Trophoblast cell (in vitro differentiated cells and primary cell): ENCODE measurements at regions not wholly inside any gene's neighbourhood (a gene's known extent, or its start where the extent isn't known, plus 50 kb on each side); places are given as distances from the start of the nearest gene placed in this dataset.

Experiments used
- DNase-seq, 2 donors: peaks; one replicate each; pipeline ENCODE4 v3.0.0-alpha.2; 2016
- H2AFZ ChIP-seq: 2 replicates; pipeline ENCODE4 v1.6.1; 2013; ENCODE audit warnings: low read length, moderate library complexity, mild to moderate bottlenecking; ENCODE audit not compliant: insufficient read depth, poor library complexity
- H2AK5ac ChIP-seq: 2 replicates; pipeline ENCODE4 v1.6.1; 2013; ENCODE audit warnings: mild to moderate bottlenecking, low read length
- H2BK120ac ChIP-seq: 2 replicates; pipeline ENCODE4 v1.6.1; 2013; ENCODE audit warnings: low read length, mild to moderate bottlenecking, moderate library complexity; ENCODE audit not compliant: insufficient read depth, poor library complexity
- H2BK12ac ChIP-seq: 2 replicates; pipeline ENCODE4 v1.6.1; 2013; ENCODE audit warnings: mild to moderate bottlenecking, low read length, moderate library complexity
- H2BK5ac ChIP-seq: 2 replicates; pipeline ENCODE4 v1.6.1; 2013; ENCODE audit warnings: low read length, low read depth, moderate library complexity, mild to moderate bottlenecking; ENCODE audit not compliant: poor library complexity
- H3K14ac ChIP-seq: 2 replicates; pipeline ENCODE4 v1.6.1; 2013; ENCODE audit warnings: mild to moderate bottlenecking, low read length
- H3K18ac ChIP-seq: 2 replicates; pipeline ENCODE4 v1.6.1; 2013; ENCODE audit warnings: mild to moderate bottlenecking, low read length
- H3K23ac ChIP-seq: 2 replicates; pipeline ENCODE4 v1.6.1; 2013; ENCODE audit warnings: low read length
- H3K27ac ChIP-seq: 2 replicates; pipeline ENCODE4 v1.5.1; 2013; ENCODE audit warnings: low read depth, mild to moderate bottlenecking, inconsistent platforms, low read length, moderate library complexity
- H3K27me3 ChIP-seq: 2 replicates; pipeline ENCODE4 v1.6.1; 2013; ENCODE audit warnings: inconsistent platforms, mild to moderate bottlenecking, low read length, moderate library complexity; ENCODE audit not compliant: insufficient read depth
- H3K36me3 ChIP-seq, 2 experiments: 1 replicate in 1 of 2; 2 replicates in 1 of 2; pipeline ENCODE4 v1.6.1; 2013; ENCODE audit warnings: low read length in 2 of 2, mild to moderate bottlenecking in 2 of 2, moderate library complexity in 1 of 2; ENCODE audit not compliant: insufficient read depth in 2 of 2, control insufficient read depth in 1 of 2
- H3K4ac ChIP-seq: 2 replicates; pipeline ENCODE4 v1.6.1; 2013; ENCODE audit warnings: low read depth, mild to moderate bottlenecking, low read length, moderate library complexity
- H3K4me1 ChIP-seq, 2 experiments: 1 replicate in 1 of 2; 2 replicates in 1 of 2; pipeline ENCODE4 v1.6.1; 2013; ENCODE audit warnings: low read length in 2 of 2, mild to moderate bottlenecking in 2 of 2, moderate library complexity in 1 of 2; ENCODE audit not compliant: insufficient read depth in 2 of 2, control insufficient read depth in 1 of 2
- H3K4me2 ChIP-seq: 2 replicates; pipeline ENCODE4 v1.6.1; 2013; ENCODE audit warnings: inconsistent platforms, mild to moderate bottlenecking, low read length, moderate library complexity
- H3K4me3 ChIP-seq: 2 replicates; pipeline ENCODE4 v1.5.1; 2013; ENCODE audit warnings: mild to moderate bottlenecking, low read depth, low read length, inconsistent platforms
- H3K79me1 ChIP-seq: one replicate; pipeline ENCODE4 v1.6.1; 2013; ENCODE audit warnings: low read length
- H3K79me2 ChIP-seq: 2 replicates; pipeline ENCODE4 v1.6.1; 2013; ENCODE audit warnings: low read length, mild to moderate bottlenecking; ENCODE audit not compliant: control insufficient read depth, insufficient read depth, poor library complexity
- H3K9ac ChIP-seq: 2 replicates; pipeline ENCODE4 v1.6.1; 2013; ENCODE audit warnings: mild to moderate bottlenecking, low read length
- H3K9me3 ChIP-seq: 2 replicates; pipeline ENCODE4 v1.6.1; 2013; ENCODE audit warnings: low read depth, mild to moderate bottlenecking, control low read depth, inconsistent platforms, low read length; ENCODE audit not compliant: insufficient read depth
- H4K12ac ChIP-seq: 2 replicates; pipeline ENCODE4 v1.6.1; 2013; ENCODE audit warnings: low read depth, mild to moderate bottlenecking, low read length, moderate library complexity
- H4K8ac ChIP-seq: 2 replicates; pipeline ENCODE4 v1.6.1; 2013; ENCODE audit warnings: low read depth, mild to moderate bottlenecking, low read length, moderate library complexity
- H4K91ac ChIP-seq: one replicate; pipeline ENCODE4 v1.6.1; 2013; ENCODE audit warnings: low read depth, mild to moderate bottlenecking, low read length, moderate library complexity
- WGBS: extraction: QIAGEN DNeasy Blood & Tissue Kit; methylation state at CpG from one replicate; pipeline ENCODE4 v1.1.7; 2013; ENCODE audit warnings: missing lambda C conversion rate; ENCODE audit not compliant: insufficient read length, insufficient coverage; ENCODE audit errors: extremely low coverage; 5-methylcytosine and 5-hydroxymethylcytosine counted together

GRCh38 chr6:153488267-153488666 is 357.2 kb upstream of the RGS17 start:
- Histone ChIP-seq H3K27me3 (no peaks in the 10 kb centered on the region), H3K18ac (no peak overlapping the region), H4K12ac (no peak overlapping the region), H2AFZ (no peak overlapping the region), H4K8ac (no peak overlapping the region), H3K4me1 (no peaks in the 10 kb centered on the region), H3K79me1 (no peaks in the 10 kb centered on the region), H2AK5ac (no peak overlapping the region), H3K27ac (no peak overlapping the region), H3K14ac (no peak overlapping the region), H4K91ac (no peak overlapping the region), H2BK5ac (no peak overlapping the region), H3K4me2 (no peak overlapping the region), H3K23ac (no peak overlapping the region), H3K9ac (no peak overlapping the region), H2BK12ac (no peak overlapping the region), H3K36me3 (no peaks in the 10 kb centered on the region), H3K4ac (no peak overlapping the region), H2BK120ac (no peak overlapping the region), H3K9me3 (no peaks in the 10 kb centered on the region), H3K79me2 (no peaks in the 10 kb centered on the region), H3K4me3 (no peak overlapping the region)
- no peak for DNase-seq
- no CpG with 5 or more reads among the region's 1 CpG for WGBS

- H3K4me2 ChIP-seq, result no peak overlapping the region
- no peak overlapping the region for H4K8ac ChIP-seq
- H3K4me1 ChIP-seq, result no peaks in the 10 kb centered on the region
- no peak overlapping the region for H2BK120ac ChIP-seq
- no peaks in the 10 kb centered on the region for H3K9me3 ChIP-seq
- no peak overlapping the region for H3K18ac ChIP-seq
- H3K36me3 ChIP-seq, result no peaks in the 10 kb centered on the region
- no peak overlapping the region for H2AK5ac ChIP-seq
- H3K23ac ChIP-seq, result no peak overlapping the region
- H3K79me1 ChIP-seq, result no peaks in the 10 kb centered on the region
- H3K79me2 ChIP-seq, result no peaks in the 10 kb centered on the region
- H2AFZ ChIP-seq, result no peak overlapping the region
- H4K91ac ChIP-seq, result no peak overlapping the region
- no peak overlapping the region for H4K12ac ChIP-seq
- H3K4ac ChIP-seq, result no peak overlapping the region
- H3K9ac ChIP-seq, result no peak overlapping the region
- no peak overlapping the region for H3K14ac ChIP-seq
- H3K4me3 ChIP-seq, result no peak overlapping the region
- no CpG with 5 or more reads among the region's 1 CpG for WGBS
- no peak overlapping the region for H2BK5ac ChIP-seq
- H3K27ac ChIP-seq, result no peak overlapping the region
- no peak for DNase-seq
- no peaks in the 10 kb centered on the region for H3K27me3 ChIP-seq
- no peak overlapping the region for H2BK12ac ChIP-seq
Observed at GRCh38 chr6:153485072-153485471, 354.0 kb upstream of the RGS17 start.

- Histone ChIP-seq H3K36me3 (no peaks in the 10 kb centered on the region), H3K4me1 (no peaks in the 10 kb centered on the region), H4K8ac (no peak overlapping the region), H2AFZ (no peak overlapping the region), H3K9ac (no peak overlapping the region), H2AK5ac (no peak overlapping the region), H3K9me3 (no peaks in the 10 kb centered on the region), H3K4me3 (no peak overlapping the region), H3K79me2 (no peaks in the 10 kb centered on the region), H2BK5ac (no peak overlapping the region), H3K23ac (no peak overlapping the region), H2BK12ac (no peak overlapping the region), H3K4me2 (no peak overlapping the region), H3K18ac (no peak overlapping the region), H2BK120ac (no peak overlapping the region), H4K12ac (no peak overlapping the region), H3K27me3 (no peaks in the 10 kb centered on the region), H3K79me1 (no peaks in the 10 kb centered on the region), H4K91ac (no peak overlapping the region), H3K14ac (no peak overlapping the region), H3K4ac (no peak overlapping the region), H3K27ac (no peak overlapping the region)
- WGBS, result no CpG with 5 or more reads among the region's 1 CpG
- no peak for DNase-seq
Observed at GRCh38 chr6:153484056-153484455, 353.0 kb upstream of the RGS17 start.

GRCh38 chr6:153476243-153476642 is 345.2 kb upstream of the RGS17 start:
- WGBS, result no CpG with 5 or more reads among the region's 6 CpGs
- no peak overlapping the region for H3K23ac ChIP-seq
- no peak overlapping the region for H4K8ac ChIP-seq

More at GRCh38 chr6:153476243-153476642, 345.2 kb upstream of the RGS17 start:
- H3K4me3 ChIP-seq, result no peak overlapping the region
- no peaks in the 10 kb centered on the region for H3K4me1 ChIP-seq
- no peak overlapping the region for H4K12ac ChIP-seq
- no peak overlapping the region for H3K18ac ChIP-seq
- H3K9me3 ChIP-seq, result no peaks in the 10 kb centered on the region
- DNase-seq, result no peak
- no peak overlapping the region for H2BK120ac ChIP-seq
- no peak overlapping the region for H2BK12ac ChIP-seq
- no peak overlapping the region for H3K27ac ChIP-seq
- no peaks in the 10 kb centered on the region for H3K27me3 ChIP-seq
- H3K4me2 ChIP-seq, result no peak overlapping the region
- H3K4ac ChIP-seq, result no peak overlapping the region
- H2AK5ac ChIP-seq, result no peak overlapping the region
- no peaks in the 10 kb centered on the region for H3K36me3 ChIP-seq
- H2BK5ac ChIP-seq, result no peak overlapping the region
- H3K79me2 ChIP-seq, result no peaks in the 10 kb centered on the region
- H3K14ac ChIP-seq, result no peak overlapping the region
- no peak overlapping the region for H2AFZ ChIP-seq
- no peaks in the 10 kb centered on the region for H3K79me1 ChIP-seq
- H4K91ac ChIP-seq, result no peak overlapping the region
- no peak overlapping the region for H3K9ac ChIP-seq
